Lower leg skin (tissue), 4 donors: ENCODE measurements at regions not wholly inside any gene's neighbourhood (a gene's known extent, or its start where the extent isn't known, plus 50 kb on each side); places are given as distances from the start of the nearest gene placed in this dataset.

Source experiments
- DNase-seq, 2 donors: peaks; one replicate each; pipeline ENCODE4 v3.0.0-alpha.2; 2019; ENCODE audit warnings: low spot score in 2 of 2
- H3K4me3 ChIP-seq: fragments of 200-600 bp; sonication (generic); 2 replicates; pipeline ENCODE4 v1.5.1; 2017; ENCODE audit warnings: mild to moderate bottlenecking, low read depth; ENCODE audit not compliant: poor library complexity, severe bottlenecking
- CTCF ChIP-seq, 3 donors: fragments of 450-650 bp; IDR thresholded peaks; one replicate each; pipeline ENCODE4 v1.5.1; 2016; ENCODE audit warnings: antibody characterized with exemption in 3 of 3, mild to moderate bottlenecking in 3 of 3, moderate library complexity in 2 of 3
- POLR2A ChIP-seq, 2 donors: fragments of 450-650 bp; IDR thresholded peaks; one replicate each; pipeline ENCODE4 v1.6.1; 2016 to 2017; ENCODE audit warnings: antibody characterized with exemption in 2 of 2, mild to moderate bottlenecking in 1 of 2, moderate library complexity in 1 of 2
- WGBS, 2 donors: methylation state at CpG; one replicate each; pipeline ENCODE4 v1.1.5; 2018; 5-methylcytosine and 5-hydroxymethylcytosine counted together
- intact Hi-C: fragments of 100-400 bp; cut with DNase I; formaldehyde crosslinking; loops from one replicate; pipeline ENCODE4 v1.15.0; 2023; ENCODE audit warnings: low total_unique reads

DNA sequence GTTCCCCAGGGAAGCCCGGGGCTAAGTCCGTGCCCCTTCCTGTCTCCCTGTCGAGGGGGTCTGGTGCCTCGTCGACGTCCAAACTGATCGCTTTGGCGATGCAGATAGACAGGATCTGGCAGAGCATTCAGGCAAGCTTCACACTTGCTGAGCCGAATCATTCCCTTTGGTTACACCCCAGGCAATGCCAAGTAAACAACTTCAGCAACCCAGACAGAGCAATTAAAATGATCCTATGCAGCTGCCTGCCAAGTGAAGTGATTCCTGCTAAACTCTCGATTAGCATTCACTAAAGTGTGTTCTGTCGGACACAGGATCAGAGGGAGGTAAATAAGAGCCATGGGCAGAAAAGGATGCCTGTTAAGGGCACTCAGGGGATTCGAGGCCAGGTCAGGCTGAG is 108.2 kb upstream of the RAB12 start:
- TF ChIP-seq CTCF (IDR thresholded peaks at IDR 0.05) = no peak
- TF ChIP-seq POLR2A (IDR thresholded peaks at IDR 0.05) = no peak
- DNase-seq = peak in 1 of 2 donors; percentile 50
- WGBS, 2 donors = 19% methylated on average over 12 of the region's 12 CpGs
- intact Hi-C loops = no loop called here
- no peak overlapping the region for H3K4me3 ChIP-seq

DNA sequence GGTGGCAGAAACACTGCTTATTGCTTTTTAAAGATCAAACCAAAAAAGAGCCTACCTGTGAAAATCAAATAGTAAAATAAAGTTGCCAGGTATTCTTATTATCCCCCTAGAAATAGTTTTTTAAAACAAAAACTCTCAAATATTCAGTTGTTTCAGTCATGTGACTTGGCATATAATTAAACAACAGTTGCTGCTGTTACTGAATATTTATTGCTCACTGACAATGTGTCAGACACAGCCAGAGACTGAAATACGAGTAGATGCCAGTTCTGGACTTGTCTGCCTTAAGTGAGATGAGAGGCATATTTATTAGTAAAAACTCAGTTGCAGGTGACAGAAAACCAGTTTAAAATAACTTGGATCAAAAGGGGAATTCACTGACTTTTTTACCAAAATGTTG is 106.0 kb upstream of the RAB12 start:
- 31 to 36% methylated on average over 1 of the region's 1 CpG for WGBS, 2 donors
- intact Hi-C loops = no loop called here
- no peak for DNase-seq
- H3K4me3 ChIP-seq = no peak overlapping the region
- no peak for TF ChIP-seq POLR2A (IDR thresholded peaks at IDR 0.05)
- no peak for TF ChIP-seq CTCF (IDR thresholded peaks at IDR 0.05)

DNA sequence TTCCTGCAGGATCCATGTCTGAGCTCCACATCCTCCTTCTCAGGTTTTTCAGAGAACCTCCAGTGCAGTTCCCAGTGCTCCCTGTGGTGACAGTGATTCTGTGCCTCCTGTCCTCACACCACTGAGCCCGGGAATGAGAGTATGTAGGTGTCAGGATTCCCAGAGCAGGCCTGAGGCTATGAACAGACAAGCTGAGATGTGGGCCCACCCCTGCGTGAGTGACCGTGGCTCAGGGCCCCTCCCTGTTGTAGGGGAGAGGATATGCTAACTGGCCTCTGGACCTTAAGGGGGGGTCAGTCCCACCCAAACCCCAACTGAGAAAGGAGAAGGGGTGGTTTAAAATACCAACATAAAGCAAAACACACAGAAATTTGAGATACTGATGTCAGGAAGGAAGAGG is 104.8 kb upstream of the RAB12 start:
- WGBS, 2 donors = 63 to 97% methylated on average over 3 of the region's 3 CpGs
- no peak overlapping the region for H3K4me3 ChIP-seq
- TF ChIP-seq POLR2A (IDR thresholded peaks at IDR 0.05) = no peak
- TF ChIP-seq CTCF (IDR thresholded peaks at IDR 0.05) = no peak
- intact Hi-C loops = no loop called here
- peak in 1 of 2 donors; percentile 60 for DNase-seq

GRCh38 chr18:8504880-8505435 is 104.3 kb upstream of the RAB12 start:
- H3K4me3 ChIP-seq = no peak overlapping the region
- DNase-seq = peak in 1 of 2 donors; percentile 34
- intact Hi-C loops = no loop called here
- 89 to 90% methylated on average over 9 of the region's 9 CpGs for WGBS, 2 donors
- TF ChIP-seq CTCF (IDR thresholded peaks at IDR 0.05) = no peak
- TF ChIP-seq POLR2A (IDR thresholded peaks at IDR 0.05) = no peak

DNA sequence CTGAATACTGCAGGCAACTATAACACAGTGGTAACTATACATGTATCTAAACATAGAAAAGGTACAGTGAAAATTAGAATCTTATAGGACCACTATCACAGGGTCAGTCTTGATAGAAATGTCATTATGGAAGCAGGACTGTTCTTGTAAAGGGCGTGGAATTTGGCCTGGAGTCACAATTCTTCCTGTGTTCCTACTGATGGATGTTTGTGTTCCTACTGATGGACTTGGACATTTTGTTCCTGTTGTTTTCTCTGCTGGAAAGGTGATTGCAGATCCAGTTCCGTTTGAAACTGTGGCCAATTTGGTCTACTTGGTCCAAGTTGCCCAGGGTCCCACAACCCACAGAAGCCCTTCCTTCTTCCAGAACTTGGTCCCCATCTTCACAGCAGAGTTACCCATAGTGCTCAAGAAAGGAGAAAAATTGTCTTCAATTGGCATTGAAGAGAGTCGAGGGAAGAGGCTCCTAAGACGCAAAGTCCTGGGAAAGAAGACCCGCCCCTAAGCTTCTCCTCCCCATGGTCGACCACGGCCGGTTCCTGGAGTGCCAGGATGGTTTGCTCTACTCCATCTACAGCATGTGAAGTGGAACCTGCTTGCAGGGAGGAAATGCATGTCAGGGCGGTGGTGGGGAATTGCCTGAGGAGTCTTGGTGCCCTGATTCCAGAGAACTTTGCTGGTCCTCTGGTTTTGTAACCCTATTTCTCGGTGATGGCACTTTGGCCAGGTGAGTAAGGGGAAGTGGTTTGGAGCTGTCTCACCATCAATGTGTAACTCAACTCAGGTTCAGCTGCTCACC is 102.8 kb upstream of the RAB12 start:
- peak in 1 of 2 donors; percentile 80 for DNase-seq
- intact Hi-C loops = no loop called here
- WGBS, 2 donors = 85 to 90% methylated on average over 10 of the region's 10 CpGs
- TF ChIP-seq CTCF (IDR thresholded peaks at IDR 0.05) (no peak), POLR2A (IDR thresholded peaks at IDR 0.05) (no peak)
- no peak overlapping the region for H3K4me3 ChIP-seq
